H1 (cell line): ENCODE measurements at regions not wholly inside any gene's neighbourhood (a gene's known extent, or its start where the extent isn't known, plus 50 kb on each side); places are given as distances from the start of the nearest gene placed in this dataset.

ENCODE experiments used
- CTCF ChIA-PET: fragments of 300-600 bp; sonication (Branson Sonifier 250); formaldehyde crosslinking; loops from one replicate; lab custom pipeline; 2021; ENCODE audit not compliant: partially characterized antibody; lab: Charles Lee
- POLR2A ChIA-PET: fragments of 300-600 bp; sonication (Branson Sonifier 250); formaldehyde crosslinking; loops from one replicate; lab custom pipeline; 2021; ENCODE audit warnings: inconsistent platforms; ENCODE audit not compliant: partially characterized antibody; lab: Charles Lee
- DNase-seq, 2 experiments: peaks; one replicate each; pipeline versions ENCODE4 v3.0.0 to v3.0.0-alpha.2; 2010 to 2022; ENCODE audit warnings: low spot score in 2 of 2, low read depth in 1 of 2, mixed read lengths in 1 of 2
- FAIRE-seq: peaks from 2 replicates; lab custom pipeline; 2011; peaks lifted over from hg19 to GRCh38; lab: Jason Lieb, UNC
- H2AFZ ChIP-seq: 2 replicates; pipeline ENCODE4 v1.8.1; 2012; ENCODE audit warnings: low read length, inconsistent platforms
- H2AK5ac ChIP-seq: 2 replicates; pipeline ENCODE4 v1.6.1; 2013; ENCODE audit warnings: low read depth, low read length
- H2BK120ac ChIP-seq: replicated peaks from 2 replicates; pipeline ENCODE3; 2013; ENCODE audit warnings: low read depth, low read length, inconsistent platforms
- H2BK12ac ChIP-seq: 2 replicates; pipeline ENCODE4 v1.6.1; 2013; ENCODE audit warnings: low read depth, low read length
- H2BK15ac ChIP-seq: 2 replicates; pipeline ENCODE4 v1.6.1; 2013; ENCODE audit warnings: low read length
- H2BK20ac ChIP-seq: 2 replicates; pipeline ENCODE4 v1.6.1; 2013; ENCODE audit warnings: low read length
- H2BK5ac ChIP-seq: 2 replicates; pipeline ENCODE4 v1.6.1; 2013; ENCODE audit warnings: low read depth, low read length
- H3K14ac ChIP-seq: 2 replicates; pipeline ENCODE4 v1.6.1; 2013; ENCODE audit warnings: inconsistent platforms; ENCODE audit not compliant: insufficient read length
- H3K18ac ChIP-seq: 2 replicates; pipeline ENCODE4 v1.6.1; 2013; ENCODE audit warnings: low read length; ENCODE audit errors: extremely low read depth
- H3K23ac ChIP-seq: 2 replicates; pipeline ENCODE4 v1.6.1; 2013; ENCODE audit warnings: inconsistent platforms; ENCODE audit not compliant: insufficient read length
- H3K23me2 ChIP-seq: 2 replicates; pipeline ENCODE4 v1.6.1; 2013; ENCODE audit warnings: low read depth, low read length
- H3K27ac ChIP-seq: 2 replicates; pipeline ENCODE4 v1.6.1; 2011; ENCODE audit warnings: low read depth, low read length, inconsistent platforms
- H3K27me3 ChIP-seq, 4 experiments: replicated peaks in 1 of 4; 1 replicate in 1 of 4; 2 replicates in 3 of 4; pipeline versions ENCODE4 v1.6.1 to v1.8.1; 2011 to 2013; ENCODE audit warnings: low read length in 3 of 4, mild to moderate bottlenecking in 3 of 4, inconsistent platforms in 2 of 4, mixed read lengths in 2 of 4, moderate library complexity in 1 of 4; ENCODE audit not compliant: control insufficient read depth in 3 of 4, insufficient read depth in 3 of 4; ENCODE audit errors: extremely low read depth in 1 of 4
- H3K36me3 ChIP-seq, 4 experiments: 2 replicates each; pipeline versions ENCODE4 v1.6.1 to v1.8.1; 2011 to 2013; ENCODE audit warnings: mild to moderate bottlenecking in 4 of 4, low read length in 3 of 4, moderate library complexity in 2 of 4, control low read depth in 1 of 4, inconsistent platforms in 1 of 4; ENCODE audit not compliant: insufficient read depth in 4 of 4, control insufficient read depth in 2 of 4
- H3K4ac ChIP-seq: replicated peaks from 2 replicates; pipeline ENCODE3; 2013; ENCODE audit warnings: low read length, low read depth, mixed read lengths, inconsistent platforms; ENCODE audit not compliant: insufficient read length
- H3K4me1 ChIP-seq, 4 experiments: replicated peaks in 1 of 4; 1 replicate in 1 of 4; 2 replicates in 3 of 4; pipeline versions ENCODE4 v1.6.1 to v1.8.1; 2011 to 2013; ENCODE audit warnings: low read length in 3 of 4, inconsistent platforms in 2 of 4, mixed read lengths in 1 of 4; ENCODE audit not compliant: insufficient read depth in 4 of 4, control insufficient read depth in 3 of 4
- H3K4me2 ChIP-seq, 2 experiments: 2 replicates each; pipeline versions ENCODE4 v1.6.1 to v1.8.1; 2011 to 2013; ENCODE audit warnings: low read depth in 2 of 2, low read length in 2 of 2, control low read depth in 1 of 2, inconsistent platforms in 1 of 2, mild to moderate bottlenecking in 1 of 2; ENCODE audit not compliant: insufficient read depth in 1 of 2
- H3K4me3 ChIP-seq, 4 experiments: fragments of 200-600, 300-600 bp in 1 of 4; sonication (generic), shearing (Covaris generic), sonication (Bioruptor Twin) in 1 of 4; 2 replicates each; pipeline versions ENCODE4 v1.5.1 to v1.8.1; 2011 to 2016; ENCODE audit warnings: low read length in 4 of 4, low read depth in 3 of 4, control low read depth in 2 of 4, inconsistent platforms in 2 of 4, mild to moderate bottlenecking in 2 of 4, mixed read lengths in 1 of 4, moderate library complexity in 1 of 4; ENCODE audit not compliant: insufficient read depth in 2 of 4; ENCODE audit errors: extremely low read depth in 1 of 4
- H3K56ac ChIP-seq: replicated peaks from 2 replicates; pipeline ENCODE3; 2013; ENCODE audit warnings: low read depth, mild to moderate bottlenecking, mixed read lengths, low read length, inconsistent platforms; ENCODE audit not compliant: insufficient read length
- H3K79me1 ChIP-seq: 2 replicates; pipeline ENCODE4 v1.6.1; 2013; ENCODE audit warnings: low read depth, low read length, control low read depth
- H3K79me2 ChIP-seq, 2 experiments: 2 replicates each; pipeline versions ENCODE4 v1.6.1 to v1.8.1; 2012 to 2013; ENCODE audit warnings: low read length in 2 of 2, mild to moderate bottlenecking in 2 of 2, inconsistent platforms in 1 of 2; ENCODE audit not compliant: insufficient read depth in 2 of 2, control insufficient read depth in 1 of 2
- H3K9ac ChIP-seq, 4 experiments: replicated peaks in 1 of 4; 1 replicate in 1 of 4; 2 replicates in 3 of 4; pipeline versions ENCODE4 v1.6.1 to v1.8.1; 2011 to 2013; ENCODE audit warnings: low read depth in 3 of 4, low read length in 3 of 4, control low read depth in 2 of 4, mild to moderate bottlenecking in 2 of 4, moderate library complexity in 2 of 4, inconsistent platforms in 1 of 4; ENCODE audit errors: extremely low read depth in 1 of 4
- H3K9me3 ChIP-seq, 2 experiments: 2 replicates each; pipeline versions ENCODE4 v1.6.1 to v1.8.1; 2012 to 2013; ENCODE audit warnings: mild to moderate bottlenecking in 2 of 2, moderate library complexity in 2 of 2, control low read depth in 1 of 2, inconsistent platforms in 1 of 2, low read depth in 1 of 2, low read length in 1 of 2, mixed read lengths in 1 of 2; ENCODE audit not compliant: insufficient read depth in 2 of 2
- H4K20me1 ChIP-seq, 2 experiments: replicated peaks in 1 of 2; 2 replicates each; pipeline versions ENCODE3 to v1.8.1; 2011 to 2013; ENCODE audit warnings: inconsistent platforms in 2 of 2, low read length in 2 of 2, mild to moderate bottlenecking in 1 of 2; ENCODE audit not compliant: insufficient read depth in 2 of 2, control insufficient read depth in 1 of 2
- H4K5ac ChIP-seq: 2 replicates; pipeline ENCODE4 v1.6.1; 2013; ENCODE audit warnings: low read length, low read depth, mixed read lengths, inconsistent platforms; ENCODE audit not compliant: insufficient read length
- H4K8ac ChIP-seq: 2 replicates; pipeline ENCODE4 v1.8.0; 2013; ENCODE audit warnings: mild to moderate bottlenecking, moderate library complexity, low read length, inconsistent platforms; ENCODE audit not compliant: insufficient read depth; ENCODE audit errors: extremely low read depth
- H4K91ac ChIP-seq: replicated peaks from 2 replicates; pipeline ENCODE3; 2013; ENCODE audit warnings: low read length, mixed read lengths, inconsistent platforms; ENCODE audit not compliant: insufficient read length
- CHD2 ChIP-seq: IDR thresholded peaks from 2 replicates; pipeline ENCODE4 v1.6.1; 2012; ENCODE audit warnings: low read length, improper control_type of control experiment
- CTCF ChIP-seq, 3 experiments: IDR thresholded peaks; 1 replicate in 2 of 3; 2 replicates in 1 of 3; pipeline versions ENCODE4 v1.5.1 to v1.6.1; 2011; ENCODE audit warnings: low read length in 3 of 3, mild to moderate bottlenecking in 3 of 3, inconsistent platforms in 2 of 3, low read depth in 1 of 3, moderate library complexity in 1 of 3; ENCODE audit not compliant: insufficient read depth in 1 of 3; ENCODE audit errors: control extremely low read depth in 1 of 3
- EZH2 ChIP-seq: fragments of 200-600 bp; sonication (generic); IDR thresholded peaks from 2 replicates; pipeline ENCODE4 v1.7.1; 2012; ENCODE audit warnings: low read depth, mild to moderate bottlenecking, moderate library complexity, low read length, inconsistent platforms; ENCODE audit not compliant: severe bottlenecking
- TEAD4 ChIP-seq: IDR thresholded peaks from 2 replicates; pipeline ENCODE4 v1.6.1; 2012; ENCODE audit warnings: low read depth, low read length, inconsistent platforms, mixed read lengths
- WGBS, 2 experiments: shearing (Covaris generic) in 1 of 2; methylation state at CpG; one replicate each; pipeline versions ENCODE4 v1.1.6 to v1.1.7; 2013 to 2015; ENCODE audit warnings: low lambda C conversion rate in 2 of 2, mixed read lengths in 2 of 2, inconsistent platforms in 1 of 2, low coverage in 1 of 2, missing lambda C conversion rate in 1 of 2; ENCODE audit not compliant: insufficient replicate concordance in 2 of 2, insufficient coverage in 1 of 2, insufficient read length in 1 of 2; ENCODE audit errors: extremely low coverage in 1 of 2, missing lambda C conversion rate in 1 of 2; 5-methylcytosine and 5-hydroxymethylcytosine counted together

DNA sequence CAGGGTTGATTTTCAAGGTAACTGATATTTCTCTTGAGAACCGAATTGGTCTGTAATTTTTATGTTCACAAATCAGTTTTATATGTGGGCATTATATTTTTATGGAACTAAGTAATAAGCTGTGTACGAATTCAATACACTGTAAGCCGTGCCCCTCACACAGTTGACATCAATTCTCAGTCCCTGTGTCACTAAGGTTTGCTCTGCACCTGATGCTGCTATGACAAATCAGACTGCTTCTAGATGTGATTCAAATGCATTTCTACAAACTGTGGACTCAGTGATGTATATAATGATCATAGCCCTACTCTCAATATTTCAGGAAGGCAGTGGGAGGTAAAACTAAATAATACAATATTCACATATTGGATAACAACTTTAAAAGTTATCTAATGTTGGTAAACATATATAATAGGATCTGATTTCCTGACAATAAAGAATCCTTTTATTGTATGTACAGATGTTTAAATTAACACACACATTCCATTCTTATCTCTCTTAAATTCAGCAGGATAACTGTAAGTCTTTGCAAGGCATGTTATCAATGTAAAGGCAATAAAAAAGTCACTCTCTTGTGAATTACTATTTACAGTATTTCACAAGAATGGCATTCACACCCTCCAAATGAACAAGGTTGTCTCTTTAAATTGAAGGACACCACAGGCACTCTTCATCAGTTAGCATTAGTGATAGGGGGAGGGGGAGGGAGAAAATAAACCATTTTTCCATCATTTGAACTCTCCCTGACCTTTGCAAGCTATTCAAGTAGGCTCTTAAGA, 87.2 kb upstream of the SOX5 start:
- Histone ChIP-seq H4K91ac (no peak overlapping the region), H3K18ac (no peak overlapping the region), H4K8ac (no peak overlapping the region), H3K23ac (no peak overlapping the region), H3K79me2 (no peaks in the 10 kb centered on the region), H2AFZ (no peak overlapping the region), H2BK120ac (no peak overlapping the region), H2BK12ac (no peak overlapping the region), H3K4me1 (no peaks in the 10 kb centered on the region; a peak in 1 of 7 replicates), H3K79me1 (no peaks in the 10 kb centered on the region), H3K27me3 (no peaks in the 10 kb centered on the region), H3K4ac (no peak overlapping the region), H4K20me1 (no peaks in the 10 kb centered on the region), H2AK5ac (no peak overlapping the region), H3K4me2 (no peak overlapping the region), H2BK5ac (no peak overlapping the region), H2BK20ac (no peak overlapping the region), H3K56ac (no peak overlapping the region)
- 89% methylated on average over 3 of the region's 3 CpGs; no CpG with 5 or more reads in 1 of the 2 experiments for WGBS, 2 experiments
- TF ChIP-seq TEAD4 (no peak), CHD2 (no peak), CTCF (IDR thresholded peaks at IDR 0.05; ENCODE audit: control extremely low read depth in 1 of 3, insufficient read depth in 1 of 3, low read depth in 1 of 3, low read length in 3 of 3) (no peak), EZH2 (no peak)
- TF ChIP-seq, all 59 proteins: peak for 0
- Histone ChIP-seq H3K14ac (no peak overlapping the region), H4K5ac (no peak overlapping the region), H3K23me2 (no peaks in the 10 kb centered on the region), H3K36me3 (no peaks in the 10 kb centered on the region), H3K9me3 (no peaks in the 10 kb centered on the region), H3K27ac (no peak overlapping the region), H3K4me3 (no peak overlapping the region), H3K9ac (no peak overlapping the region), H2BK15ac (no peak overlapping the region)
- POLR2A ChIA-PET, result no interaction called here
- DNase-seq, result no peak
- CTCF ChIA-PET, result interaction anchor here (1.9 kb wide), 1 partner anchor 11 kb away, joined by 4 read pairs; no protein-coding TSS in a partner anchor
- FAIRE-seq, result no peak
